ENCODE measurements at regions not wholly inside any gene's neighbourhood (a gene's known extent, or its start where the extent isn't known, plus 50 kb on each side); places are given as distances from the start of the nearest gene placed in this dataset.

DNA sequence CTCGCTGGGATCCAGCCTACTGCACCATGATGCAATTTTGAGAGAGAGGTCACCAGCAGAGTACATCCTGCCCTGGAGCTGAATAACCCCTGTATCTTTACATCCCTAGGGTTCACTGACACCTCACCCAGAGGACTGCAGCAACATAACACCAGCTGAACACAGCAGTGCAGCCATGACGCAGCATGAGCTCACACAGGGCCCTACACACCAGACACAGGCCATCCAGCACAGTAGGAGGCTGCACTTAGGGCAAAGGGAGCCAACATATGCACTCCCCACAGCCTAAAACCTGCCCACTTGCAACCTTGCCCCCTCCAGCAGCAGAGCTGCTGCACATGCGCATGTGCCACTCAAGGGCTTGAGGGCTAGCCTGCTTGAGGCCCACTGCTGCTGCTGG lies 157.3 kb upstream of the SMARCA2 start:
- TF ChIP-seq, protein P1, sequence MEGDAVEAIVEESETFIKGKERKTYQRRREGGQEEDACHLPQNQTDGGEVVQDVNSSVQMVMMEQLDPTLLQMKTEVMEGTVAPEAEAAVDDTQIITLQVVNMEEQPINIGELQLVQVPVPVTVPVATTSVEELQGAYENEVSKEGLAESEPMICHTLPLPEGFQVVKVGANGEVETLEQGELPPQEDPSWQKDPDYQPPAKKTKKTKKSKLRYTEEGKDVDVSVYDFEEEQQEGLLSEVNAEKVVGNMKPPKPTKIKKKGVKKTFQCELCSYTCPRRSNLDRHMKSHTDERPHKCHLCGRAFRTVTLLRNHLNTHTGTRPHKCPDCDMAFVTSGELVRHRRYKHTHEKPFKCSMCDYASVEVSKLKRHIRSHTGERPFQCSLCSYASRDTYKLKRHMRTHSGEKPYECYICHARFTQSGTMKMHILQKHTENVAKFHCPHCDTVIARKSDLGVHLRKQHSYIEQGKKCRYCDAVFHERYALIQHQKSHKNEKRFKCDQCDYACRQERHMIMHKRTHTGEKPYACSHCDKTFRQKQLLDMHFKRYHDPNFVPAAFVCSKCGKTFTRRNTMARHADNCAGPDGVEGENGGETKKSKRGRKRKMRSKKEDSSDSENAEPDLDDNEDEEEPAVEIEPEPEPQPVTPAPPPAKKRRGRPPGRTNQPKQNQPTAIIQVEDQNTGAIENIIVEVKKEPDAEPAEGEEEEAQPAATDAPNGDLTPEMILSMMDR (IDR thresholded peaks at IDR 0.05): no peak
- no peak for TF ChIP-seq POLR2A (IDR thresholded peaks at IDR 0.05; ENCODE audit: low read length)
- no peak for TF ChIP-seq REST (IDR thresholded peaks at IDR 0.05)
- TF ChIP-seq RAD21 (conservative IDR thresholded peaks at IDR 0.05 in 1 of 2, IDR thresholded peaks at IDR 0.05 in 1 of 2): no peak

All from A549 (cell line).